ENCODE measurements at regions not wholly inside any gene's neighbourhood (a gene's known extent, or its start where the extent isn't known, plus 50 kb on each side); places are given as distances from the start of the nearest gene placed in this dataset.

GRCh38 chr5:125277494-125278154, 531.2 kb upstream of the ZNF608 start:
- WGBS = 87% methylated on average over 3 of the region's 3 CpGs
- H3K4me3 ChIP-seq = no peak overlapping the region
- H3K4me1 ChIP-seq = no peaks in the 10 kb centered on the region
- H3K36me3 ChIP-seq = no peaks in the 10 kb centered on the region
- no peaks in the 10 kb centered on the region for H3K9me3 ChIP-seq
- H3K27me3 ChIP-seq = no peaks in the 10 kb centered on the region
- no peak for TF ChIP-seq EP300 (IDR thresholded peaks at IDR 0.05)
- TF ChIP-seq POLR2AphosphoS5 (IDR thresholded peaks at IDR 0.05) = no peak
- TF ChIP-seq POLR2A (IDR thresholded peaks at IDR 0.05) = no peak
- no peak for TF ChIP-seq CTCF (IDR thresholded peaks at IDR 0.05)
- DNase-seq (ENCODE audit: low spot score in 2 of 2) = no peak
- H3K27ac ChIP-seq = no peak overlapping the region

DNA sequence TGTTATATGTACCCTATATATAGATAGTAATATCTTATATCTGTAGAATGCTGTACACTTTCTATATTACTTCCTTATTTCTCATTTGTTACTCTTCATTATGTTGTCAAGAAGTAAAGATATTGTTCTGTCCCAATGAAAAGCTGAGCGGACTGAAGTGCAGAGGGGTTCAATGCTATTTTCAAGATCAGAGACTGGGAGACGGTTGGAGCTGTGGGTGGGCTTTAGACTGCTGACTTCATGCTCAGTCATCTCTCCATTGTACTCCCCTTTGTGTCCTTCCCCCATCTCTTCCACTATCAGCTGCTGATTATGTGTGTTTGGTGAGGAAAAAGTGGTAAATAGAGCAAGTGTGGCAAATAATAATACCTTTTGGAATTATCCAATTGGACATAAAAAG, 532.3 kb upstream of the ZNF608 start:
- no peaks in the 10 kb centered on the region for H3K9me3 ChIP-seq
- H3K4me3 ChIP-seq = no peak overlapping the region
- DNase-seq (ENCODE audit: low spot score in 2 of 2) = no peak
- TF ChIP-seq POLR2AphosphoS5 (IDR thresholded peaks at IDR 0.05) (no peak), CTCF (IDR thresholded peaks at IDR 0.05) (no peak), EP300 (IDR thresholded peaks at IDR 0.05) (no peak), POLR2A (IDR thresholded peaks at IDR 0.05) (no peak)
- H3K27ac ChIP-seq = no peak overlapping the region
- no peaks in the 10 kb centered on the region for H3K36me3 ChIP-seq
- WGBS = 95% methylated on average over 2 of the region's 2 CpGs
- no peaks in the 10 kb centered on the region for H3K27me3 ChIP-seq
- H3K4me1 ChIP-seq = no peaks in the 10 kb centered on the region

DNA sequence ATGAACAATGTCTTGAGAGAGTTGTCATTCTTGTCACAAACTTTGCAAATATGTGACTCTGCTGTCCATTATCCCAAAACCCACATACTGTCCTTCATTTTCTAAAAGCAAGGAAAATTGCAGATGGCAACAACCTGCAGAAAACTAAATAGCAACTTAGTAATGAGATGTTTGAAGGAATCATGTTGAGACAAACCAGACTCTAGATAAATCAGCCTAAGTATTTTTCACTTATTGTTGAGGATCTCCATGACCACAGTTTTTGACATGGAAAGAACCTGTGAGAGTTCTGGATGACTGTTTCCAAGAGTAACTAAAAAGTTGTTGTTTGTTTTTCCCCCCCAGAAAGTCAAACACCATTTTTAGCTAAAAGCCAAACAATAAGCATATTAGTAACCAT, 535.2 kb upstream of the ZNF608 start:
- no peaks in the 10 kb centered on the region for H3K36me3 ChIP-seq
- no peaks in the 10 kb centered on the region for H3K4me1 ChIP-seq
- no peak overlapping the region for H3K4me3 ChIP-seq
- DNase-seq (ENCODE audit: low spot score in 2 of 2) = no peak
- no peaks in the 10 kb centered on the region for H3K27me3 ChIP-seq
- no peak overlapping the region for H3K27ac ChIP-seq
- H3K9me3 ChIP-seq = no peaks in the 10 kb centered on the region
- TF ChIP-seq EP300 (IDR thresholded peaks at IDR 0.05) = no peak
- no peak for TF ChIP-seq POLR2A (IDR thresholded peaks at IDR 0.05)
- no peak for TF ChIP-seq CTCF (IDR thresholded peaks at IDR 0.05)
- no peak for TF ChIP-seq POLR2AphosphoS5 (IDR thresholded peaks at IDR 0.05)

GRCh38 chr5:125283372-125283771, 536.9 kb upstream of the ZNF608 start:
- Histone ChIP-seq H3K27ac (no peak overlapping the region), H3K4me1 (no peaks in the 10 kb centered on the region), H3K27me3 (no peaks in the 10 kb centered on the region), H3K36me3 (no peaks in the 10 kb centered on the region), H3K4me3 (no peak overlapping the region), H3K9me3 (no peaks in the 10 kb centered on the region)
- WGBS = 67% methylated on average over 2 of the region's 2 CpGs
- DNase-seq (ENCODE audit: low spot score in 2 of 2) = no peak
- TF ChIP-seq POLR2A (IDR thresholded peaks at IDR 0.05) (no peak), POLR2AphosphoS5 (IDR thresholded peaks at IDR 0.05) (no peak), EP300 (IDR thresholded peaks at IDR 0.05) (no peak), CTCF (IDR thresholded peaks at IDR 0.05) (no peak)

DNA sequence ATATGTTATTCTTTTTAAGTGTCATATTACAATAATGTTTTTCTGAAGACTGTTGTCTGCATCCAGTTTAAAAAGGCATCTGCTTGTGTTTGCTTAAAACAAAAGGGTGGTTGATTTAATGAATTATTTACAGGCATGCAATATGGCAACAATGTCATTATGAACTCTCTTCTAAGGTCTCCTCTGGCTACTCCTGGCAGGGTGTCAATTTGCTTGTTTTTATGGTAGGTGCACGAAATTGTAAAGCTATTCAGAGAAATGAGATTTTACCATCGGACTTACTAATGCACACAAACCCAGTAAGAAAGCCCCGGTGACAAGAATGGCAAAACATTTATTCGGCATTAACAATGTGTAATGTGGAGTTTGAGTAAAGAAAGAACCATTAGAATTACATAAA, 539.8 kb upstream of the ZNF608 start:
- no peaks in the 10 kb centered on the region for H3K4me1 ChIP-seq
- H3K27me3 ChIP-seq = no peaks in the 10 kb centered on the region
- no peaks in the 10 kb centered on the region for H3K36me3 ChIP-seq
- no peak overlapping the region for H3K27ac ChIP-seq
- no peaks in the 10 kb centered on the region for H3K9me3 ChIP-seq
- no peak overlapping the region for H3K4me3 ChIP-seq
- no peak for DNase-seq (ENCODE audit: low spot score in 2 of 2)
- 94% methylated on average over 4 of the region's 4 CpGs for WGBS
- TF ChIP-seq CTCF (IDR thresholded peaks at IDR 0.05) = no peak
- no peak for TF ChIP-seq POLR2AphosphoS5 (IDR thresholded peaks at IDR 0.05)
- no peak for TF ChIP-seq POLR2A (IDR thresholded peaks at IDR 0.05)
- TF ChIP-seq EP300 (IDR thresholded peaks at IDR 0.05) = no peak

Measured in suprapubic skin (tissue), 4 donors.